ENCODE measurements at regions not wholly inside any gene's neighbourhood (a gene's known extent, or its start where the extent isn't known, plus 50 kb on each side); places are given as distances from the start of the nearest gene placed in this dataset.

GRCh38 chr19:46953955-46954501, 65.6 kb upstream of the NPAS1 start:
- no peak for TF ChIP-seq MAZ (IDR thresholded peaks at IDR 0.05; ENCODE audit: borderline replicate concordance, low read depth, low read length)
- TF ChIP-seq CTCF (IDR thresholded peaks at IDR 0.05): no peak
- TF ChIP-seq FOXS1 (CRISPR knock-in tag; IDR thresholded peaks at IDR 0.05): no peak
- no peak for TF ChIP-seq ZFP36 (IDR thresholded peaks at IDR 0.05; ENCODE audit: borderline replicate concordance, partially characterized antibody)
- no peak for TF ChIP-seq RNF2 (IDR thresholded peaks at IDR 0.05; ENCODE audit: borderline replicate concordance, low read depth)
- TF ChIP-seq POLR2A (IDR thresholded peaks at IDR 0.05; ENCODE audit: low read length): no peak
- no peak for TF ChIP-seq USF2 (IDR thresholded peaks at IDR 0.05)
- no peak for TF ChIP-seq BCL3 (IDR thresholded peaks at IDR 0.05)
- TF ChIP-seq EP300 (IDR thresholded peaks at IDR 0.05): no peak
- TF ChIP-seq ESRRA (IDR thresholded peaks at IDR 0.05; ENCODE audit: borderline replicate concordance, low read length): no peak
- TF ChIP-seq REST (IDR thresholded peaks at IDR 0.05): no peak
- no peak for TF ChIP-seq HMGXB4 (CRISPR knock-in tag; IDR thresholded peaks at IDR 0.05; ENCODE audit: borderline replicate concordance)
- TF ChIP-seq CHD2 (IDR thresholded peaks at IDR 0.05; ENCODE audit: low read length, partially characterized antibody): no peak

All from A549 (cell line).